Erythroblast (primary cell): ENCODE measurements at regions not wholly inside any gene's neighbourhood (a gene's known extent, or its start where the extent isn't known, plus 50 kb on each side); places are given as distances from the start of the nearest gene placed in this dataset.

Experiments
- GATA1 ChIP-seq: IDR thresholded peaks from 2 replicates; pipeline ENCODE4 v1.6.1; 2011; ENCODE audit warnings: low read depth, mild to moderate bottlenecking, control low read depth, low read length, moderate library complexity
- POLR2A ChIP-seq: IDR thresholded peaks from 2 replicates; pipeline ENCODE4 v1.6.1; 2011; ENCODE audit warnings: mild to moderate bottlenecking, low read length

GRCh38 chr22:48535868-48536540 lies 1291.7 kb downstream of the BRD1 start:
- no peak for TF ChIP-seq POLR2A
- no peak for TF ChIP-seq GATA1
